Right lobe of liver (tissue), 4 donors: ENCODE measurements at regions not wholly inside any gene's neighbourhood (a gene's known extent, or its start where the extent isn't known, plus 50 kb on each side); places are given as distances from the start of the nearest gene placed in this dataset.

Source experiments
- POLR2A ChIP-seq: fragments of 450-650 bp; IDR thresholded peaks from one replicate; pipeline ENCODE4 v1.6.1; 2017; ENCODE audit warnings: antibody characterized with exemption, mild to moderate bottlenecking
- TF ChIP-seq, protein P1 (sequence below), 4 donors: fragments of 200-600 bp in 3 of 4; fragments of 450-650 bp in 1 of 4; IDR thresholded peaks; one replicate each; pipeline versions ENCODE4 v1.5.1 to v1.8.0; 2016 to 2022; ENCODE audit warnings: antibody characterized with exemption in 4 of 4, mild to moderate bottlenecking in 2 of 4
- donor health status: DM: no; HTN: no; CAD: no.
- donor health status: DM: no; HTN: no; CAD: no.
- donor health status: DM: no; HTN: yes; CAD: no.

DNA sequence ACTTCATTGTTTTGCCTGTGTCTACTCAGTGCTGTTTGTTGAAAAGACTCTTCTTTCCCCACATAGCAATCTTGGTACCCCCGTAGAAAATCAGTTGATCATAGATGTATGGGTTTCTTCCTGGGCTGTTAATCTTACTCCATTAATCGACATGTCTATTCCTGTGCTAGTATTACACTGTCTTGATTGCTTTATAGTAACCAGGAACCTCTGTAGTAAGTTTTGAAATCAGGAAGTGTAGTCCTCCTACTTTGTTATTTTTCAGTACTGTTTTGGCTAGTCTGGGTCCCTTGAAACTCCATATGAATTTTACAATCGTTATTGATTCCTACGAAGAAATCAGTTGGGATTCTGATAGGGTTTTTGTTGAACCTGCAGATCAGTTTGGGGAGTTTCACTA lies 78.8 kb upstream of the FAM136A start:
- no peak for TF ChIP-seq POLR2A
- TF ChIP-seq, protein P1, sequence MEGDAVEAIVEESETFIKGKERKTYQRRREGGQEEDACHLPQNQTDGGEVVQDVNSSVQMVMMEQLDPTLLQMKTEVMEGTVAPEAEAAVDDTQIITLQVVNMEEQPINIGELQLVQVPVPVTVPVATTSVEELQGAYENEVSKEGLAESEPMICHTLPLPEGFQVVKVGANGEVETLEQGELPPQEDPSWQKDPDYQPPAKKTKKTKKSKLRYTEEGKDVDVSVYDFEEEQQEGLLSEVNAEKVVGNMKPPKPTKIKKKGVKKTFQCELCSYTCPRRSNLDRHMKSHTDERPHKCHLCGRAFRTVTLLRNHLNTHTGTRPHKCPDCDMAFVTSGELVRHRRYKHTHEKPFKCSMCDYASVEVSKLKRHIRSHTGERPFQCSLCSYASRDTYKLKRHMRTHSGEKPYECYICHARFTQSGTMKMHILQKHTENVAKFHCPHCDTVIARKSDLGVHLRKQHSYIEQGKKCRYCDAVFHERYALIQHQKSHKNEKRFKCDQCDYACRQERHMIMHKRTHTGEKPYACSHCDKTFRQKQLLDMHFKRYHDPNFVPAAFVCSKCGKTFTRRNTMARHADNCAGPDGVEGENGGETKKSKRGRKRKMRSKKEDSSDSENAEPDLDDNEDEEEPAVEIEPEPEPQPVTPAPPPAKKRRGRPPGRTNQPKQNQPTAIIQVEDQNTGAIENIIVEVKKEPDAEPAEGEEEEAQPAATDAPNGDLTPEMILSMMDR (IDR thresholded peaks at IDR 0.05): no peak
